Body of pancreas (tissue), 4 donors: ENCODE measurements at regions not wholly inside any gene's neighbourhood (a gene's known extent, or its start where the extent isn't known, plus 50 kb on each side); places are given as distances from the start of the nearest gene placed in this dataset.

Source experiments
- ATAC-seq: fragments of 150-250 bp; one replicate; pipeline ENCODE4 v1.9.1; 2016
- DNase-seq, 4 donors: peaks; one replicate each; pipeline ENCODE4 v3.0.0-alpha.2; 2019
- H3K27ac ChIP-seq, 4 donors: fragments of 200-600 bp; sonication (generic); 1 replicate in 3 of 4; 2 replicates in 1 of 4; pipeline versions ENCODE4 v1.5.1 to v1.6.1; 2016 to 2019; ENCODE audit warnings: mild to moderate bottlenecking in 1 of 4, mixed read lengths in 1 of 4, moderate library complexity in 1 of 4
- H3K27me3 ChIP-seq, 2 donors: fragments of 200-600 bp; sonication (generic); one replicate each; pipeline ENCODE4 v1.6.0; 2016; ENCODE audit warnings: mild to moderate bottlenecking in 1 of 2
- H3K36me3 ChIP-seq, 2 donors: fragments of 200-600 bp; sonication (generic); replicated peaks in 1 of 2; 2 replicates each; pipeline ENCODE4 v1.5.1; 2016; ENCODE audit warnings: low read depth in 2 of 2; ENCODE audit not compliant: insufficient read depth in 1 of 2
- H3K4me1 ChIP-seq: fragments of 200-600 bp; sonication (generic); one replicate; pipeline ENCODE4 v1.6.0; 2016
- H3K4me3 ChIP-seq, 2 donors: fragments of 200-600 bp; sonication (generic); 1 replicate in 1 of 2; 2 replicates in 1 of 2; pipeline ENCODE4 v1.5.1; 2016 to 2019
- H3K9me3 ChIP-seq, 3 donors: fragments of 200-600 bp; sonication (generic); 1 replicate in 2 of 3; 2 replicates in 1 of 3; pipeline ENCODE4 v1.5.1; 2016
- POLR2A ChIP-seq, 3 donors: fragments of 450-650 bp; IDR thresholded peaks; one replicate each; pipeline ENCODE4 v1.6.1; 2016; ENCODE audit warnings: antibody characterized with exemption in 3 of 3, mild to moderate bottlenecking in 2 of 3
- WGBS, 2 donors: methylation state at CpG; one replicate each; pipeline ENCODE4 v1.1.5; 2017; 5-methylcytosine and 5-hydroxymethylcytosine counted together
- intact Hi-C: fragments of 100-400 bp; cut with DNase I; formaldehyde crosslinking; loops from one replicate; pipeline ENCODE4 v1.15.1; 2023
- TF ChIP-seq, protein P1 (sequence below), 7 experiments: fragments of 450-650 bp in 4 of 7; fragments of 200-600 bp in 3 of 7; sonication (generic) in 3 of 7; IDR thresholded peaks; one replicate each; pipeline ENCODE4 v1.5.1; 2016 to 2019; ENCODE audit warnings: antibody characterized with exemption in 7 of 7

DNA sequence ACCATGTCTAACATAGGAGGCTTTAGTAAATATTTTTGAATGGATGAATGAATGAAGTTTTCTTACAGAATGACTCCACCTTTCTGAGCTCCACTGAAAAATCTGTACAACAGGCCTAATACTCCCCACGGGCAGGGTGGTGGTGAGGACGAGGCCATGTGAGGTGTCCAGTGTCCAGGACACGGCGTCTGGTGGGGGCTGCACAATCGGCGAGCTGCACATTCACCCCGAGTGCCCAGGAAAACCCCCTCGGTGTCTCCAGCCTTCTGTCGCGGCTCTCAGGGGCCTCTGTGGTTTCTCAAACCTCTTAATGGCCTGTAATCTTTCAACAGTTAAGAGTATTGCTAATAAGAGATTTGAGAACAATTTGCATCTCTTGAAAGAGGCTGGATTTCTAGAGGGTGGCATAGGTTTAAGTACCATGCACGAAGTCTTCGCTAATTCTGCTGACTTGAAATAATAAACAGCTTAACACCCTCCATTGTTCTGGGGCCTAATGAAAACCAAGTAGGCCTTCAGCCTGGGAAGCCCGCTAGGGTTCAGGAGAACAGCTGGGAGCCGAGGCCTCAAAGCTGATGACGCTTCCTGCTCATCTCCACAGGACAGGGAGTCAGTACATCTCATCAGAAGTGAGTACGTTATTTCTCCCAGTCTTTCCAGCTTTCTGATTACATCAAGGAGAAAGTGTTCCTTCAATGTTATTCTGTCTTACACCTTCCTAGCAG, 304.6 kb upstream of the FOXF1 start:
- no peak overlapping the region for H3K4me3 ChIP-seq
- H3K4me1 ChIP-seq = no peaks in the 10 kb centered on the region
- TF ChIP-seq, protein P1, sequence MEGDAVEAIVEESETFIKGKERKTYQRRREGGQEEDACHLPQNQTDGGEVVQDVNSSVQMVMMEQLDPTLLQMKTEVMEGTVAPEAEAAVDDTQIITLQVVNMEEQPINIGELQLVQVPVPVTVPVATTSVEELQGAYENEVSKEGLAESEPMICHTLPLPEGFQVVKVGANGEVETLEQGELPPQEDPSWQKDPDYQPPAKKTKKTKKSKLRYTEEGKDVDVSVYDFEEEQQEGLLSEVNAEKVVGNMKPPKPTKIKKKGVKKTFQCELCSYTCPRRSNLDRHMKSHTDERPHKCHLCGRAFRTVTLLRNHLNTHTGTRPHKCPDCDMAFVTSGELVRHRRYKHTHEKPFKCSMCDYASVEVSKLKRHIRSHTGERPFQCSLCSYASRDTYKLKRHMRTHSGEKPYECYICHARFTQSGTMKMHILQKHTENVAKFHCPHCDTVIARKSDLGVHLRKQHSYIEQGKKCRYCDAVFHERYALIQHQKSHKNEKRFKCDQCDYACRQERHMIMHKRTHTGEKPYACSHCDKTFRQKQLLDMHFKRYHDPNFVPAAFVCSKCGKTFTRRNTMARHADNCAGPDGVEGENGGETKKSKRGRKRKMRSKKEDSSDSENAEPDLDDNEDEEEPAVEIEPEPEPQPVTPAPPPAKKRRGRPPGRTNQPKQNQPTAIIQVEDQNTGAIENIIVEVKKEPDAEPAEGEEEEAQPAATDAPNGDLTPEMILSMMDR (IDR thresholded peaks at IDR 0.05) = no peak
- TF ChIP-seq POLR2A (IDR thresholded peaks at IDR 0.05) = no peak
- intact Hi-C loops = no loop called here
- no peak overlapping the region for H3K27ac ChIP-seq
- no peaks in the 10 kb centered on the region for H3K27me3 ChIP-seq
- H3K9me3 ChIP-seq = no peaks in the 10 kb centered on the region
- no peak for DNase-seq
- H3K36me3 ChIP-seq = no peaks in the 10 kb centered on the region
- WGBS, 2 donors = 90 to 93% methylated on average over 16 of the region's 16 CpGs
- ATAC-seq = no peak

DNA sequence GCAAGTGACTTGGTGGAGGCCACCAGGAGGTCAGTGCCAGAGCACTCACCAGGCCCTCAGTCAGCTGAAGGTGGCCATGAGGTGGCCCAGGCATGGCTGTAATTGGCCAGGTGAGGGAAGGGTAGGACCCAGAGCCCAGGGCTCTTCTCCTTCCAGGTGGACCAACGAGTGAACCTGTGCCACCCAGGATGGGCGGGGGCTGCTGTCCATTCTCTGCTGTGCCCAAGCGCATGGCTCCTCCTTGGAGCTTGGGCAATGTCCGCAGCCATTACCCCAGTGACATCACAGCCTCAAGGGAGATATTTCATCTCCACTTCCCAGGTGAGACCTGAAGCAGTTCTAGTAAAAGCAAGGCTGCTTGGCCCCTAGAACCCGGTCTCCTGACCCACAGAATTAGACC, 303.0 kb upstream of the FOXF1 start:
- TF ChIP-seq, protein P1 (IDR thresholded peaks at IDR 0.05) = no peak
- TF ChIP-seq POLR2A (IDR thresholded peaks at IDR 0.05) = no peak
- no peaks in the 10 kb centered on the region for H3K4me1 ChIP-seq
- WGBS, 2 donors = 72 to 80% methylated on average over 5 of the region's 5 CpGs
- no peak overlapping the region for H3K27ac ChIP-seq
- no peaks in the 10 kb centered on the region for H3K36me3 ChIP-seq
- DNase-seq = no peak
- no peaks in the 10 kb centered on the region for H3K27me3 ChIP-seq
- H3K9me3 ChIP-seq = no peaks in the 10 kb centered on the region
- ATAC-seq = no peak
- intact Hi-C loops = no loop called here
- H3K4me3 ChIP-seq = no peak overlapping the region

DNA sequence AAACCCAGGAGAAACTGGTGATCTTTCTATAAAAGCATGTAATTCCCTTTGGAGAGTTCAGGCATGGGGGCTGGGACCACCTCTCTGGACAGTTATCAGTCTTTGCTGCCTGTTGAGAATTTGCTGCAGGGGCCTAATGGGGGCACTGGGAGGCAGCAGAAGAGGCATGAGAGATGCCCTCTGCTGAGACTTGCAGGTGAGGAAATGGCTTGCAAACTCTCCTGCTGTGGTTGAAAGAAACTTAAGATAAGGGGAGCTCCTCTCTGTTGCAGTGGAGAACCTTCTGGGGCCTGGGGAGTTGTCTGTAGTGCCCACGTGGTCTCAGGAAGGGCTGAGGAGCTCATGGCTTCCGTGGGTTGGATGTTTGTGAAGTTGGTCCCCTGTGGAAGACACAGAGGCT, 301.1 kb upstream of the FOXF1 start:
- H3K9me3 ChIP-seq = no peaks in the 10 kb centered on the region
- 50 to 71% methylated on average over 2 of the region's 2 CpGs for WGBS, 2 donors
- H3K36me3 ChIP-seq = no peaks in the 10 kb centered on the region
- ATAC-seq (no peak), DNase-seq (no peak)
- H3K4me1 ChIP-seq = peaks cover 6% of the 10 kb centered on the region
- no peaks in the 10 kb centered on the region for H3K27me3 ChIP-seq
- TF ChIP-seq POLR2A (IDR thresholded peaks at IDR 0.05) = no peak
- TF ChIP-seq, protein P1 (IDR thresholded peaks at IDR 0.05) = no peak
- no peak overlapping the region for H3K4me3 ChIP-seq
- H3K27ac ChIP-seq = no peak overlapping the region
- intact Hi-C loops = no loop called here

DNA sequence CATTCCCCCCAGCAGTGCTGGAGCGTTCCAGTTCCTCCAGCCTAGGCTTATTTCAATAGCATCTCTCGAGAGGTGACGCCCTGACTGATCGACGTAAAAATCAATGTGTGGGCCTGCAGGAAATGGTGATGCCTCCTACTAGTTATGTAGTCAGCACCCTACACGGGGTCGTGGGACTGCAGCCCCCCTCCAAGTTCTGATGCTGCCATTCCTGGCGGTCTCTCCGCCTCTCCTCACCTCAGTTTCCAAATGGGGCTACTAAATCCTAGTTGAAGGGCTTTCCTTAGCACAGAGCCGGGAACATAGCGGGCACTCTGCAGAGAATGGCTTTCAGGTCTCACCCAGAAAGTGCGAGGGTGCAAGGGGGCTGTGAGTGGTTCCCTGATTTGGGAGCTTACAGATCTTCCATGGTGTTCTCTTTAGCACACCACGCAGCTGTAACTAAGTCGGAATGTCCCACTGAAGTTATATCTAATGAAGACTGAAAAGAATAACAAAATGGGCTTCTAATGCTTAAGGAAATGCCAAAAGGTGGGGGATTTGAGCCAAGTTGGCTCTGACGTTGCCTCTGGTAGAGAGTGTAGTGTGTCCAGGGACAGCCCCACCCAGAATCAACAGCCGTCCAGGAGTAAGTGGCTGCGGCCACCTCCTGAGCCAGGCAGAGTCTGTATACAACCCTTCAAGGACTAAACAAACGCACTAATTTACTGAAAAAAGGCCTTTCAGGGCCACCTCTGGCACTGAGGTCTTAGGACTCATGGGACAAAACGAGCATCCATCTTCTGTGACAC, 299.7 kb upstream of the FOXF1 start:
- Histone ChIP-seq H3K4me1 (peaks cover 20% of the 10 kb centered on the region), H3K4me3 (no peak overlapping the region), H3K27me3 (no peaks in the 10 kb centered on the region), H3K27ac (no peak overlapping the region), H3K9me3 (no peaks in the 10 kb centered on the region), H3K36me3 (no peaks in the 10 kb centered on the region)
- DNase-seq = peak in 2 of 4 donors; percentile 54 to 62
- WGBS, 2 donors = 74 to 87% methylated on average over 18 to 19 of the region's 19 CpGs
- no peak for ATAC-seq
- intact Hi-C loops = no loop called here
- TF ChIP-seq, protein P1 (IDR thresholded peaks at IDR 0.05) = no peak
- no peak for TF ChIP-seq POLR2A (IDR thresholded peaks at IDR 0.05)
